GM21717 (cell line): ENCODE measurements at regions not wholly inside any gene's neighbourhood (a gene's known extent, or its start where the extent isn't known, plus 50 kb on each side); places are given as distances from the start of the nearest gene placed in this dataset.

ENCODE experiments used
- ATAC-seq: cut with Tn5 transposase; IDR thresholded peaks from one replicate; pipeline ENCODE4 v1.9.1; 2021; ENCODE audit warnings: mild to moderate bottlenecking, moderate library complexity; ENCODE audit not compliant: unreplicated experiment

DNA sequence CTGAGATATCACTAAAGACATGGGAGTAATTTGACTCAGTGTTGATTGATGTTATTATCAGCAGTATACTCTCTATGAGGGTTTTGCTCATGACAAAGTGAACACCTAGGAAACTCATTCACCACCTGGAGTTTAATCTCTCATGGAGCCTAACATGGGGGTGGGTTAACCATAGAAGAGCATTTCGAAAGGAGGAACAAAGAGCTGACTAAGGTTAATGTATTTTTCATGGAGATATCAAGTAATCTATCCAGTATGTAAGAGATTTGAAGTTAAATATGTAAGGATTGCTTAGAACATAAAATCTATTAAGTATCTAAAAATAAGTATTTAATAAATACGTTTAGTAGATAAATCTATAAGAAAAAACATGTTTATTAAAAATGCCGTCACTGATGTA, 917.8 kb downstream of the EPHA4 start:
- no peak for ATAC-seq

- no peak for ATAC-seq
Measured at GRCh38 chr2:220660277-220661145, 911.6 kb downstream of the EPHA4 start.

GRCh38 chr2:220662431-220662830, 909.7 kb downstream of the EPHA4 start:
- ATAC-seq = no peak

DNA sequence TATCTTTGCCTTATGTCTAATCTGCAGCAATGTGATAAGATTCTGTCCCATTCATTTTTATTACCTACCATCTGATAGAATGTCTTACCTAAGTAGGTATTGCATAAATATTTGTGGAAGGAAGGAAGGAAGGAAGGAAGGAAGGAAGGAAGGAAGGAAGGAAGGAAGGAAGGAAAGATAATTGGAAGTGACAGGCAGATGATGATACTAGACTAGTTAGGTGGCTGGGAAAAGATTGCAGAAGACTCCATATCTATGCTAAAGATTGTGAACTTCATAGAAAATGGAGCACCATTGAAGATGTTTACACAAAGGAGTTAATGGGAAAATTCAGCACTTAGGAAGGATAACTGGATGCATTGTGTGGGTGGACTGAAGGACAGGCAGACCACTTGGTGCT, 909.0 kb downstream of the EPHA4 start:
- no peak for ATAC-seq

GRCh38 chr2:220664272-220665107, 907.6 kb downstream of the EPHA4 start:
- no peak for ATAC-seq

GRCh38 chr2:220665108-220665471, 907.0 kb downstream of the EPHA4 start:
- ATAC-seq = no peak

- ATAC-seq = no peak
Measured at GRCh38 chr2:220669324-220669723, 902.8 kb downstream of the EPHA4 start.

- no peak for ATAC-seq
Measured at GRCh38 chr2:220670511-220670910, 901.6 kb downstream of the EPHA4 start.

- no peak for ATAC-seq
Measured at GRCh38 chr2:220673151-220673874, 898.8 kb downstream of the EPHA4 start.

DNA sequence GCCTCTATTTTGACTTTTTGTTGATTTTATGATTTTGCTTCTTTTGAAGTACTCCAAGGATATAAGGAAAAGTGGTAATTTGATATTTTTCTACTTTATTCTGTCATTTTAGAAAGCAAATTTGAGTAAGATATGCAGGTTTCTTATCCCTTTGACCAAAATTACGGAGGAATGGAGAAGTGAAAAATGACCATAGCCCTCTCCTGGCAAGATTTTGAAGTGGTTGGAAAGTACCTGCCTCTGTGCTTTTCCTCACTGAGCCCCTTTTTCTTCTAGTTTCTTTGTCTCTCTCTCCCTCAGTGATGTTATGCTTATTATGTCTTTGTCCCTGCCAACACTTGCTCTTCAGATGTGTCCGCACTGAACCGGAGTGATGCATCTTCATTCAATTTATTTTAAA, 898.1 kb downstream of the EPHA4 start:
- peak; percentile 84 for ATAC-seq

GRCh38 chr2:220676695-220677094, 895.4 kb downstream of the EPHA4 start:
- ATAC-seq = no peak

DNA sequence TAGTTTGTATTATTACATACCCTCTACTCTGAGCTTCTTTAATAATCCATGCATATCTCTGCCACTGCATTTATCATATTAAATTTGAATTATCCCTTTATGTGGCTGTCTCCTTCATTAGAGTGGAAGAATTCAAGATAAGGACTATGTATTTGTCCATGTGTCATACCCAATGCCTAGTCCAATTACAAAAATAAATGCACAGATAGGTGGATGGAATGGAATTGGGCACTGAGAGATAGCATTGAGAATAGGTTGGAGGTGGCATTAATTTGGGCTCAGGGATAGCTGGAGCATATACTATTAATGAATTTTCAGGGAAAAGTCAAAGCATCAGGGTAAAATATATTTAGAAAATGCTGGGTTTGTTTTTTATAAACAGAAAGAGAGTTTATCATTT, 893.2 kb downstream of the EPHA4 start:
- no peak for ATAC-seq

GRCh38 chr2:220682616-220683015, 889.5 kb downstream of the EPHA4 start:
- no peak for ATAC-seq

DNA sequence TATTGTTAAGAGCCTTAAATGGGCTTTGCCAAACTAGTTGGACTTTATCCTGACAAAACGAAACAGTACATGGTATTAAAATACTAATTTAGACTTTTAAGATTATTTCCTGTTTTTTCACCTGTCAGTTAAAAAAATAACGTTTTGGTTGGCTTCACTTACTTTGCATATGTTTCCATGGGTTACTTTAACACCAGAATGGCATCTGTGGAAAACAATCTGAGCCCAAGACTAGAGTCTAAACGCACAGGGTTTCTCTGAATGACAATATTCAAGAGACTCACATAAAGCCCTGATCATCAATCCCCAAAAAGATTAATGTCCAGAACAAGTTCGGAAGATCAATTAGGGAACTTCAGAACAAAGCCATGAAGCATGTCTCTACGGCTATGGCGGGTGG, 888.0 kb downstream of the EPHA4 start:
- ATAC-seq = no peak

- ATAC-seq = peak; percentile 80
Measured at GRCh38 chr2:220687231-220687843, 884.8 kb downstream of the EPHA4 start.

DNA sequence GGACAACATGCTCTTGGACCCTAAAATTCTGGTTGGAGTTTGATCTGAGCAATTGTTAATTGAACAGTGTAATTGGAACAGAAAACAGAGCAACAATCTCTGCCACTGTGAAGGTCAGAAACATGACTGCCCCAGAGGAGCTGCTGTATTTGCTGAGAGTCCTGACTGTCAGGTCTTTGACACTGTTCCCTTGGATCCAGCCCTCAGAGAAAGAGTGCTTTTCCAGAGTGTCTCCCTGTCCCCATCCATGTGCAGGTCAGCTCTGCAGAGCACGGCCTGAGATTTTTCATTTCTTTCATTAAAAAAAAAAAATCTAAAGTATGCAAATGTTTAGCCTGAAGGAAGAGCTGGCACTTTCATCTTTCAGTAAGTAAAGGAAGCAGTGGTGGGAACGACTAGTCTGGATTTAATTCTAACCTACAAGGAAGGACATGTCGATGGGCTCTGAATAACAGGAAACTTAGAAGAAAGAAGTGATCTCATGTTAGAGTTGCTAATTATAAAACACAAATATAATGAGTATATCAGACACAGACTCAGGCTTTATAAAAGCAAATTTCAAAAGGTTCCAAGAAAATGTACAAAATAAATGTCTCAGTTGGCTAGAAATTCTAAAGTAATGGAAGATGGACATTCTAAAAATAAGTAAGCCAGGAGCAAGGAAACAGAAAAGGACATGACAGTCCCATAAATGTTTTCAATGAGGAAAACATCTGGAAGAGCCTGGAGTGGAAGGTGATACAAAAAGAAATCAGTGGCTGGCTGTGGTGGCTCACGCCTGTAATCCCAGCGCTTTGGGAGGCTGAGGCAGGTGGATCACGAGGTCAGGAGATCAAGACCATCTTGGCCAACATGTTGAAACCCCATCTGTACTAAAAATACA, 876.5 kb downstream of the EPHA4 start:
- no peak for ATAC-seq

- ATAC-seq = no peak
Measured at GRCh38 chr2:220696280-220696669, 875.8 kb downstream of the EPHA4 start.

GRCh38 chr2:220697011-220697410, 875.1 kb downstream of the EPHA4 start:
- ATAC-seq = no peak

GRCh38 chr2:220701115-220701514, 871.0 kb downstream of the EPHA4 start:
- ATAC-seq = no peak

DNA sequence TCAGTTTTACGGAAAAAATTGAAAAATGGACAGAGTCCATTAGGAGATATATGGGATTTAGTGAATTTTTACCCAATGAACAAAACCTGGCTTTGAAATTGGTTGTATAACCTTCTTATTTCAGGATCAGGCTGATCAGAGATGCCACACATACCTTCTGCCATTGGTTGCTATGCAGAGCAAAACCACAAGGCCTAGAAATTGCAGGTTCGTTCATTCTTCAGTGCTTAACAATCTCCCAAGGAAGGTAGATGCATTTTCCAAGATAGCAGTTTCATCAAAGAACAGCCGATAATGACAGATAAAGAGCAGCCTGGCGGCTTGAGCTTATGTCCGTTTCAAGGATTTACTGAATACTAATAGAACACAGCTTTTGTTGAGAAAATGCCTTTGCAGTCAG, 868.8 kb downstream of the EPHA4 start:
- ATAC-seq = no peak
